GM12878 (cell line): ENCODE measurements at regions not wholly inside any gene's neighbourhood (a gene's known extent, or its start where the extent isn't known, plus 50 kb on each side); places are given as distances from the start of the nearest gene placed in this dataset.

Experiments used
- ATAC-seq: fragments of 200-7000 bp; cut with Tn5 transposase; 3 replicates; pipeline ENCODE4 v1.9.1; 2020; ENCODE audit warnings: mild to moderate bottlenecking, moderate library complexity
- BruUV-seq: library from RNA; stranded (reverse); fragments of 400-500 nt; replicated peaks from 2 replicates; lab custom pipeline; 2021; lab: Mats Ljungman, UMichigan
- CTCF ChIA-PET: fragments of 300-600 bp; sonication (Branson Sonifier 250); formaldehyde crosslinking; extraction: SDS; loops from one replicate; lab custom pipeline; 2021; ENCODE audit warnings: inconsistent platforms; lab: Yijun Ruan, JAX
- POLR2A ChIA-PET: fragments of 350-600 bp; formaldehyde crosslinking; extraction: SDS; loops from one replicate; lab custom pipeline; 2021; ENCODE audit warnings: inconsistent platforms; lab: Charles Lee
- RAD21 ChIA-PET: fragments of 300-600 bp; sonication (Branson Sonifier 250); formaldehyde crosslinking; loops from one replicate; lab custom pipeline; 2023; ENCODE audit warnings: antibody characterized with exemption; ENCODE audit not compliant: unreplicated experiment; lab: Charles Lee
- SMC1A ChIA-PET: fragments of 300-600 bp; sonication (Branson Sonifier 250); formaldehyde crosslinking; loops from one replicate; lab custom pipeline; 2023; ENCODE audit not compliant: unreplicated experiment, uncharacterized antibody; lab: Charles Lee
- DNase-seq: peaks from one replicate; pipeline ENCODE4 v3.0.0-alpha.2; 2011; ENCODE audit warnings: low read depth, low spot score
- FAIRE-seq: peaks from 3 replicates; lab custom pipeline; 2011; peaks lifted over from hg19 to GRCh38; lab: Jason Lieb, UNC
- H2AFZ ChIP-seq: 2 replicates; pipeline ENCODE4 v1.6.0; 2011; ENCODE audit warnings: low read depth, low read length, control low read depth; ENCODE audit not compliant: control insufficient read depth
- H3K27ac ChIP-seq: 2 replicates; pipeline ENCODE4 v1.5.1; 2011; ENCODE audit warnings: control low read depth; ENCODE audit not compliant: control insufficient read depth, insufficient read depth
- H3K27me3 ChIP-seq, 2 experiments: replicated peaks in 1 of 2; 2 replicates each; pipeline versions ENCODE4 v1.6.0 to v1.6.1; 2011; ENCODE audit warnings: low read length in 1 of 2; ENCODE audit not compliant: control insufficient read depth in 2 of 2, insufficient read depth in 2 of 2
- H3K36me3 ChIP-seq, 2 experiments: 2 replicates each; pipeline ENCODE4 v1.5.1; 2011; ENCODE audit warnings: low read length in 1 of 2; ENCODE audit not compliant: control insufficient read depth in 2 of 2, insufficient read depth in 2 of 2
- H3K4me1 ChIP-seq: 2 replicates; pipeline ENCODE4 v1.6.1; 2011; ENCODE audit warnings: mild to moderate bottlenecking, low read length, moderate library complexity, mixed read lengths; ENCODE audit not compliant: control insufficient read depth, insufficient read depth
- H3K4me2 ChIP-seq: 2 replicates; pipeline ENCODE4 v1.6.0; 2011; ENCODE audit warnings: control low read depth; ENCODE audit not compliant: control insufficient read depth, insufficient read depth
- H3K4me3 ChIP-seq: fragments of 200-600 bp; sonication (generic); 2 replicates; pipeline ENCODE4 v1.5.1; 2016
- H3K79me2 ChIP-seq: 2 replicates; pipeline ENCODE4 v1.6.0; 2011; ENCODE audit warnings: low read length; ENCODE audit not compliant: control insufficient read depth, insufficient read depth
- H3K9ac ChIP-seq: 2 replicates; pipeline ENCODE4 v1.8.0; 2011; ENCODE audit warnings: low read length, control low read depth, mixed read lengths; ENCODE audit not compliant: control insufficient read depth, insufficient read depth
- H3K9me3 ChIP-seq: replicated peaks from 3 replicates; pipeline ENCODE4 v1.5.1; 2011; ENCODE audit warnings: mild to moderate bottlenecking, low read length; ENCODE audit not compliant: control insufficient read depth, insufficient read depth
- H4K20me1 ChIP-seq: 2 replicates; pipeline ENCODE4 v1.6.0; 2011; ENCODE audit not compliant: control insufficient read depth, insufficient read depth
- BCL11A ChIP-seq: IDR thresholded peaks from 2 replicates; pipeline ENCODE4 v1.6.1; 2011; ENCODE audit warnings: low read depth, low read length
- CEBPZ ChIP-seq: fragments of 150-350 bp; IDR thresholded peaks from 2 replicates; pipeline ENCODE4 v1.6.1; 2016; ENCODE audit warnings: low read depth, low read length
- E4F1 ChIP-seq: fragments of 450-650 bp; IDR thresholded peaks from 2 replicates; pipeline ENCODE4 v1.6.1; 2018; ENCODE audit warnings: borderline replicate concordance, mild to moderate bottlenecking; ENCODE audit not compliant: partially characterized antibody
- EZH2 ChIP-seq: IDR thresholded peaks from 2 replicates; pipeline ENCODE4 v1.6.1; 2012; ENCODE audit warnings: low read depth, mild to moderate bottlenecking, control low read depth, inconsistent platforms, low read length, borderline replicate concordance; ENCODE audit not compliant: control insufficient read depth
- IKZF1 ChIP-seq: fragments of 450-650 bp; conservative IDR thresholded peaks from 2 replicates; pipeline ENCODE4 v1.6.1; 2017; ENCODE audit warnings: antibody characterized with exemption, mild to moderate bottlenecking
- MYC ChIP-seq: IDR thresholded peaks from 2 replicates; pipeline ENCODE4 v1.6.1; 2011; ENCODE audit warnings: mild to moderate bottlenecking, low read length, moderate library complexity, inconsistent platforms; ENCODE audit not compliant: insufficient read depth, insufficient replicate concordance, insufficient read length, severe bottlenecking
- NKRF ChIP-seq: fragments of 450-650 bp; conservative IDR thresholded peaks from 2 replicates; pipeline ENCODE4 v1.6.1; 2017; ENCODE audit warnings: mild to moderate bottlenecking, moderate library complexity
- RELA ChIP-seq: fragments of 450-650 bp; IDR thresholded peaks from 2 replicates; pipeline ENCODE4 v1.8.0; 2014; ENCODE audit warnings: borderline replicate concordance; ENCODE audit not compliant: partially characterized antibody
- RELB ChIP-seq: fragments of 450-650 bp; IDR thresholded peaks from 2 replicates; pipeline ENCODE4 v1.6.1; 2017; ENCODE audit warnings: low read depth, mild to moderate bottlenecking, moderate library complexity
- SP1 ChIP-seq: IDR thresholded peaks from one replicate; pipeline ENCODE4 v1.6.1; 2011; ENCODE audit warnings: low read depth, low read length
- SREBF1 ChIP-seq: IDR thresholded peaks from 2 replicates; pipeline ENCODE4 v1.6.1; 2012; ENCODE audit warnings: mild to moderate bottlenecking, low read length
- TAF1 ChIP-seq: IDR thresholded peaks from 2 replicates; pipeline ENCODE4 v1.6.1; 2011; ENCODE audit warnings: mild to moderate bottlenecking, low read depth, low read length, borderline replicate concordance
- ZZZ3 ChIP-seq: IDR thresholded peaks from 2 replicates; pipeline ENCODE4 v1.6.1; 2011; ENCODE audit warnings: low read depth; ENCODE audit not compliant: control insufficient read depth, insufficient read length
- WGBS: methylation state at CpG from one replicate; pipeline ENCODE4 v1.1.6; 2016; ENCODE audit warnings: low lambda C conversion rate; ENCODE audit not compliant: insufficient replicate concordance, insufficient coverage; ENCODE audit errors: missing lambda C conversion rate; 5-methylcytosine and 5-hydroxymethylcytosine counted together
- in situ Hi-C: fragments of 300-500 bp; cut with MboI; formaldehyde crosslinking; loops from 9 replicates; pipeline ENCODE4 v1.14.3; 2018; ENCODE audit warnings: mixed read lengths
- intact Hi-C: fragments of 100-400 bp; cut with micrococcal nuclease; formaldehyde crosslinking; loops from one replicate; pipeline ENCODE4 v1.14.2; 2022; ENCODE audit not compliant: unreplicated experiment

- TF ChIP-seq CEBPZ (no peak), EZH2 (no peak), IKZF1 (no peak), ZZZ3 (no peak)
- TF ChIP-seq, all 136 proteins: peak for 0
Observed at GRCh38 chr12:114499338-114499737, 93.4 kb upstream of the TBX5 start (continued).

GRCh38 chr12:114491916-114492315, 86.0 kb upstream of the TBX5 start:
- ChIA-PET CTCF (interaction anchor here (2.4 kb wide), 1 partner anchor 16 kb away, joined by 7 read pairs; no protein-coding TSS in a partner anchor), RAD21 (no interaction called here), POLR2A (no interaction called here), SMC1A (no interaction called here)
- no TSS peak for BruUV-seq
- Histone ChIP-seq H4K20me1 (no peaks in the 10 kb centered on the region), H3K9me3 (no peaks in the 10 kb centered on the region), H3K4me3 (no peak overlapping the region), H3K9ac (no peak overlapping the region), H3K4me2 (no peak overlapping the region), H3K79me2 (no peaks in the 10 kb centered on the region), H3K27me3 (no peaks in the 10 kb centered on the region; a peak in 1 of 4 replicates), H3K4me1 (no peaks in the 10 kb centered on the region), H3K27ac (no peak overlapping the region), H3K36me3 (no peaks in the 10 kb centered on the region), H2AFZ (no peak overlapping the region)
- WGBS = 18% methylated on average over 3 of the region's 3 CpGs
- ATAC-seq = no peak
- no peak for FAIRE-seq
- DNase-seq = no peak
- intact Hi-C loops (no loop called here), in situ Hi-C loops (no loop called here)
- no peak for TF ChIP-seq NKRF
- TF ChIP-seq RELA = no peak
- no peak for TF ChIP-seq SREBF1
- no peak for TF ChIP-seq RELB
- no peak for TF ChIP-seq MYC
- no peak for TF ChIP-seq SP1
- no peak for TF ChIP-seq BCL11A
- TF ChIP-seq TAF1 = no peak
- no peak for TF ChIP-seq E4F1
